SK-N-SH treated with all-trans-retinoic acid at 6 μM for 48 hours (cell line): ENCODE measurements at regions not wholly inside any gene's neighbourhood (a gene's known extent, or its start where the extent isn't known, plus 50 kb on each side); places are given as distances from the start of the nearest gene placed in this dataset.

Experiments
- CREB5 ChIP-seq: fragments of 250-450 bp; sonication (Bioruptor Pico); IDR thresholded peaks from 2 replicates; pipeline ENCODE4 v1.5.1; 2020; ENCODE audit warnings: low read depth, mild to moderate bottlenecking, moderate library complexity
- CSRNP3 ChIP-seq: fragments of 250-450 bp; sonication (Bioruptor Pico); IDR thresholded peaks from 2 replicates; pipeline ENCODE4 v1.5.1; 2021; ENCODE audit warnings: mild to moderate bottlenecking, moderate library complexity
- GLIS3 ChIP-seq: fragments of 250-450 bp; sonication (Bioruptor Pico); IDR thresholded peaks from 2 replicates; pipeline ENCODE4 v1.5.0; 2020; ENCODE audit warnings: mild to moderate bottlenecking, moderate library complexity
- ISL1 ChIP-seq: fragments of 250-450 bp; sonication (Bioruptor Pico); IDR thresholded peaks from 2 replicates; pipeline ENCODE4 v2.1.2; 2022; ENCODE audit warnings: mild to moderate bottlenecking, moderate library complexity
- OSR1 ChIP-seq: fragments of 250-450 bp; sonication (Bioruptor Pico); IDR thresholded peaks from 2 replicates; pipeline ENCODE4 v1.8.0; 2022; ENCODE audit warnings: moderate library complexity, mild to moderate bottlenecking, inconsistent platforms
- PATZ1 ChIP-seq: fragments of 250-450 bp; sonication (Bioruptor Pico); IDR thresholded peaks from 2 replicates; pipeline ENCODE4 v1.8.0; 2020; ENCODE audit warnings: mild to moderate bottlenecking, moderate library complexity, borderline replicate concordance
- RARB ChIP-seq: fragments of 250-450 bp; sonication (Bioruptor Pico); IDR thresholded peaks from 2 replicates; pipeline ENCODE4 v1.8.0; 2021; ENCODE audit warnings: mild to moderate bottlenecking, moderate library complexity
- TCF4 ChIP-seq: fragments of 250-450 bp; sonication (Bioruptor Pico); IDR thresholded peaks from 2 replicates; pipeline ENCODE4 v1.8.0; 2021; ENCODE audit warnings: mild to moderate bottlenecking, moderate library complexity, borderline replicate concordance
- TSHZ2 ChIP-seq: fragments of 250-450 bp; sonication (Bioruptor Pico); IDR thresholded peaks from 2 replicates; pipeline ENCODE4 v1.5.0; 2020; ENCODE audit warnings: mild to moderate bottlenecking, moderate library complexity
- ZC3H10 ChIP-seq: fragments of 250-450 bp; sonication (Bioruptor Pico); IDR thresholded peaks from 2 replicates; pipeline ENCODE4 v1.5.1; 2021; ENCODE audit warnings: mild to moderate bottlenecking, moderate library complexity
- ZFP3 ChIP-seq: fragments of 250-450 bp; sonication (Bioruptor Pico); IDR thresholded peaks from 2 replicates; pipeline ENCODE4 v1.5.0; 2020; ENCODE audit warnings: mild to moderate bottlenecking, moderate library complexity
- ZFP30 ChIP-seq: fragments of 450-650 bp; formaldehyde crosslinking; IDR thresholded peaks from 2 replicates; pipeline ENCODE4 v1.5.0; 2022; ENCODE audit warnings: mild to moderate bottlenecking, moderate library complexity
- ZNF70 ChIP-seq: fragments of 450-650 bp; formaldehyde crosslinking; IDR thresholded peaks from 2 replicates; pipeline ENCODE4 v1.5.0; 2020; ENCODE audit warnings: mild to moderate bottlenecking, moderate library complexity

- TF ChIP-seq ZC3H10 (CRISPR knock-in tag) (no peak), ZNF70 (no peak), CREB5 (CRISPR knock-in tag) (no peak), ZFP3 (CRISPR knock-in tag) (no peak), PATZ1 (no peak), ZFP30 (CRISPR knock-in tag) (no peak), RARB (CRISPR knock-in tag) (no peak), ISL1 (CRISPR knock-in tag) (no peak), GLIS3 (no peak), CSRNP3 (CRISPR knock-in tag) (no peak), TSHZ2 (no peak), TCF4 (CRISPR knock-in tag) (no peak), OSR1 (CRISPR knock-in tag) (no peak)
These were observed 70.6 kb downstream of the SLC4A3 start for GRCh38 chr2:219697811-219698747.
